Kasumi-1 (cell line): ENCODE measurements at regions not wholly inside any gene's neighbourhood (a gene's known extent, or its start where the extent isn't known, plus 50 kb on each side); places are given as distances from the start of the nearest gene placed in this dataset.
"Not testable (repeated sequence)": the region's sequence is repeated elsewhere in the genome, so short reads cannot be mapped to it uniquely, and the experiment has no call there.

Source experiments
- DNase-seq, 2 experiments: peaks; one replicate each; lab custom pipeline; 2025; lab: John Stamatoyannopoulos, UW

DNA sequence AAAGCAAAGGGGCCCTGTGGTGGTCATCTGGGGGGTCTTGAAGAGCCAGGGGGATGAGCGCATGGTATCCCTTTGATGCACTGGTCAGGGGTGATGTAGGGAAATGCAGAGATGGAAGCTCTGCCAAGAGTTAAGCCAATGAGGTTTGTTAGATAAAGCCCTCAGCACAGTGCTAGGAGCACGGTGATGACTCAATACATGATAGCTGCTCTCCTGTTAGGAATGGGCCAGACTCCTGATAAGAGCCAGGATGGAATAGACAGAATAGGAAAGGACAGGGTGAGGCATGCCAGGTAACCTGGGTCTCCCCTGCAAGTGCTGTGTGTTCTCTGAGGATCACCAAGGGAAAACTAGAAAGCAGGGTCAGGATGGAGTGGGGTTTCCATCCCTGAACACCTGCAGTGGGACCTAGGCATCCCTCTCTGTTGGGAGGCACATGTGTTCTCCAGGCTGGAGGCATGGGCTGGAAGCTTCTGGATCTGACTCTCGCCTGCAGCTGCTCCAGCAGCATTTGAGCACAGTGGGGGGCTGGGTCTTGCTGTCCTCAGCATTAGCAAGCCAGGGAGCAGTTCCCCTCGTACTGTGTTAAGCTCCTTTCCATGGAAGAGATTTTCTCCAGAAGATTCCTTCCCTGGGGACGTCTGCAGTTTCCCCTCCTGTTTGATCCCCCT lies 71.8 kb upstream of the TIAM2 start:
- DNase-seq, result no peak

DNA sequence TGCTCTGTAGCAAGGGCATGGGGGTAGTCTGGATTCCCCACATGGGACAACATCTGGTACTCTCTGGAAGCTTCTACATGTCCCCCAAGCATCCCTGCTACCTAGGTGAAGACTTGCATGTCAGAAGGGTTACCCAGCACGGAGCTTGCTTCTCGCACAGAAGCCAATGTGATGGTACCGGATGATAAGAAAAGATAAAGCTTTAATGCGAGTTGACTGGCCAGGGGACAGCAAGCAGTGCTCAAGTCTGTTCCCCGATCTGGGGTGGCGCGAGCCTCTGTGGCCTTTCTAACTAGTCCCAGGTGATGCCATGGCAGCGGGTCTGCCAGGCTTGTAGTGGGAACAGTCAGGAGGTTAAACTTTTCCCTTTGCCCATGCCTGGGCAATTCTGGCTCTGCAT lies 70.0 kb upstream of the TIAM2 start:
- no peak for DNase-seq

DNA sequence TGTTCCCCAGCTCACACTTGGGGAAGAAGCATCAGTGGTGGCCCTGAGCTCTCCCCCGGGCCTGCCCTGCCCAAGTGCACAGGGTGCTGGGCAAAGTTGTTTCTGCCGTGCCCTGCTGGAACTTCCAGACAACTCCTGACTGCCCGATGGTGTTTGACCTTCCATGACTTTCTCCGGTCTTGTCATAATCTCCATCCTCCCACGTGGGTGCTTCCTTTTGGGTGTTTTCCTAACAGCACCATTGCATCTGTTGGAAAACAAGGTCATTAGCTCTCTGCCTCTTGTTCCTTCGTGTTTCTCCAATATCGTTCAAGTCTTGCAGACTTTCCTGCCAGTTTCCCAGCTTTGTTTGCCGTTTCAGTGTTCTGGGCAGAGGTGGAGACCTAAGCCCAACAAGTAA lies 68.7 kb upstream of the TIAM2 start:
- DNase-seq, result no peak

DNA sequence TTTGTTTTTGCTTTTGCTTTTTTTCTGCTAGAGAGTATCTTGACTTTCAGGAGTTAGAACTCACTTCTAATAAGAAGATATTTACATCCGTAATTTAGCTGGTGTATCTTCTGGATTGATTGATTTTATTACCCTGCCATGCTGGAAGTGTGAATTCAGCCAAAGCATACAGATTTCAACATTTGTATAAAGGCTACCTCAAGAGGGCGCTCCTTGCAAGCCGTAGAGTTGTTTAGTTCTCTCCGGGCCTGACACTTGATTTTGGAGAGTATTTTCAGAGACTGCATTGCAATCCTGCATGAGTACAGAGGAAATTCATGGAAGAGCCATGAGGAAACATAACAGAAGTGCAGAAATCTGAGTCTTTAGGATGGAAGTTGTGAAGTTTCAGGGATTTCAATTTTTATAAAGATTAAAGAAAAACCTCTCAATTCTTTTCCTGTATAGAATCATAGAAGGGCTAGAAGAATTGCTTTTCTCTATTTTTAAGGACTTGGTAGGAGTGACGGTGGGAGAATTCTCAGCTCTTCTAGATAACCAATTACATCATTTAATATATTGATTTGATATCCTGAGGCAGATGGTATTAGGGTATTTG lies 66.7 kb upstream of the TIAM2 start:
- peak; percentile 87 to 95 for DNase-seq

DNA sequence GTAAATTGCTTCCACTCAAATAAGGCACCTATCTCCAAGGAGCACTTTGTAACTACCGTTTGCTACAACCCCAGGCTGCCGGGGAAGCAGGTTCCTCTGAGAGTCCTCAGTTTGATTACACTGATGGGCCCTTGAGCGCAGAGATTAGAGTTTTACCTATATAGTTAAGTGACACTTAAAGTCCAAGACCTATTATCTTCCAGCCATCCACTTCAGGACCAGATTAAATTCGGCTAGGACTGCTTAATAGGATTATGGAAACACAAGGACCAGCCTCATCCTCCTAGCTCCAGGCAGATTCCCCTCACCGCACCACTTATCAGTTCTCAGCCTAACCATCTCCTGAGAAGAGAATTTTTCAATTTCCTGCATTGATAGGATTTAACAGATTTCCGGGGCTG lies 64.7 kb upstream of the TIAM2 start:
- no peak for DNase-seq

DNA sequence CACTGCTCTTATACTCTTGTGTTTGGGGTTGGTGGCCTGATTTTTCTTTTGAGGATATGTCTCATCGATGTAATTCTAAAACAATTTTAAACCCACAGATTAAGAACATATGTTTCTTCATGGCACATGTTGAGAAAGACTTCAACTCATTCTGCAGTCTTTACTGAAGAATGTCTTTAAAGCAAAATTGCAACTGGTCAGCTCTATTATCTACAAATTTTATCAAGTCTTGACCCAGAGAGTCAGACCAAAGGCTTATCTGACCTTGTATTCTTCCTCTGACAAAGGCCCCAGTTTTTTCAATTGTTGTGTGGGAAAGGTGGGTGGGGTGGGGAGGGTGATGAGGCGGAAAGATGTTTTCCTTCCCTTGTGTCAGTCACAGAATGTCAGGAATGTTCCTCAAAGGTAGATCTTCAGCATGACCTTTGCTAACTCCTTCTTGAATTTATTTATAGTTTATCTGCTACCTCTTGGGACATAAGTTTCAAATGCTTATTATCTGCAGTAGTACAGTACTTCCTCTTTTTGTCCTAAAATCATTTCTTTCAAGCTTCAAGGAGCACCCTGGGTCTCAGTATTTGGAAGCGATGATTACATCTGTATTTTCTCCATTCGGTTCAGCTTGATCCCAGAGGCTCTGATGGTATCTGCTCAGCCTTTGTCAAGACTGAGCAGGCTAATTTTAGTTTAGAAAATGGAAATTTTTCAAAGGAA lies 63.2 kb upstream of the TIAM2 start:
- DNase-seq, result peak; percentile 56 to 76

DNA sequence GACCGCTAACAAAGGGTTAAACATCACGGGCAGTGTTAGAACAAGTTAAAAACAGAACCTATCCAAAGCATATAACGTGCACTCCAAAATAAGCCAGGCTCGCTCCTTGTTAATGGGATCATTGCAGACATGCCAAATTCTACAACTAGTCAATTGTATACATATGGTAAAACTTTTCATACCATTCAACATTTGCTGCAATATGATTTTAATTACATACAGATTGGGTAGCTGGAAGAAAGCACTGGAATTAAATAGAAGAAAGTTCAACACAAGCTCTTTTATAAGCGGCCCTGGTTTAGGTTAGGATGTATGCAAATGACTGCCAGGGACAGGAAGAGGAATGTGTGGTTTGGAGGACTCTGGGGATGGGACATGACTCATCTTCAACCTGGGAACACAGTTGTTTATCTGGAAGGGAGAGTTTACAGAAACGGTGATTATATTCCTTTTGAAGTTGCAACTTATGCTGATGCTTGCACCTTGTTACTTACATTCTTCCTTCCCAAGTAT lies 62.5 kb upstream of the TIAM2 start:
- peak in 1 of 2 experiments; percentile 4 for DNase-seq

DNA sequence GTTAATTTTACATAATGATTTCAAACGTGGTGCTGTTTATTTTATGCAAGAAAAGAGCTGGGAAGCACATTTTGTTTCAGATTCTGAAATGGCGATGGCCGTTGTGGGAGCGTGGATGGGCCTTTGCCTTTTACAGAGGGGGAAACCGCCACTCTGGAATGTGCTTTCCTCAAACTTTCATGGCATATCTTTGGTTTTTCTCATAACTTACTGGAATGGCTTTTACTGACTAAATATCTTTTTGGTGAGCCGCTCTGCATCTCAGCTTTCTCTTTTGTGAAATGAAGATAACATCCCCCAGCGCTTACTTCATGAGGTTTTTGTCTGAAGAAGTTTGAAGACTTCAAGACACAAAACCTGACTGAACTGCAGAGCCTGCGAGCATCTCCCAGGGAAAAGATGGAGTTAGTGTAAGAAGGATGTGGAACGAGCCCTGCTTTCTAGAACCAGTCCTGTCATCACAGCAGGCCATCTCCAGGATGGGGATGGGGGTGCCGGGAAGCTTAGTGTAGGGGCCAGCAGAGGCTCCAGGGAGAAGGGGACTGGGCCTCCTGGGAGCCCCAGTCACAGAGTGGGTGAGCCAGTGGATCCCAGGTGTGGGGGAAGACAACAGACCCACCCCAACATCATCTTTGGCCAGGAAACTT lies 61.8 kb upstream of the TIAM2 start:
- no peak for DNase-seq

DNA sequence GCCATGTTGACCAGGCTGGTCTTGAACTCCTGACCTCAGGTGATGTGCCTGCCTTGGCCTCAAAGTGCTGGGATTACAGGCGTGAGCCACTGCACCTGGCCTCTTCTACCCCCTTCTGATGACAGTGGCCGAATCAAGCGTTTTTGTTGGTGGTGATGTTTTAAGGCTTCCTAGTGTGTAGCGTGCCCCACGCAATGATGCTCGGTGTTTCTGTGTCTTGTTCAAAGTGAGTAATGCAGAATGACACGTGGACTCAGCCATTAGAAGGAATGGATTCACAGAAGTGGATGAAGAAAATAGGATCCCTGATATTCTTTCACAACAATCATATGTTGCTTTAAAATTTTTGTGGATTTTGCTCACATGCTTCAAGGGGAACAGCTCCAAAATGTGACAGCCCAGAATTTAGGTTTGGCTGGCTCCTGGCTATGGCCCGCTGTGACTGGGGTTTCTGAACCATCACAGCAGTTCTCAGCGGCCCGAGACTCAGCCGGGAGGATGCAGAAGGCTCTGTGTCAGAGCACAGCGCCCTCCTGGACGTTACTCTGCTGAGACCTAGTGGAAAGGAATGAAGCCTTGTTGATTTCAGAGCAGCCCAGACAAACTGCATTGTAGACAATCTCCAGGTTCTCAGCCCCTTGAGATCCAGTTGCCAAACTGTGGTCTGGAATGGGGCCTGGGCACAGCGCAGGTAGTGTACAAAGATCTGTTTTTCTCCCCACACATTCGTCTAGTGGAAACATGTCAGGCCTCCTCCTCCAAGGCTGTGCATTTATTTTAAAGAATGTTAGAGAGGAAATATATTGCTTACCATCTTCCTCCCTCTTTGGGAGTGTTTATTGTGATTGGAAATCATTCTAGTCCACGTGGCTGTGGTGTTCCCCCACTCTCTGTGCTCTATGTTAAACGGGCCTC lies 57.6 kb upstream of the TIAM2 start:
- no peak for DNase-seq

DNA sequence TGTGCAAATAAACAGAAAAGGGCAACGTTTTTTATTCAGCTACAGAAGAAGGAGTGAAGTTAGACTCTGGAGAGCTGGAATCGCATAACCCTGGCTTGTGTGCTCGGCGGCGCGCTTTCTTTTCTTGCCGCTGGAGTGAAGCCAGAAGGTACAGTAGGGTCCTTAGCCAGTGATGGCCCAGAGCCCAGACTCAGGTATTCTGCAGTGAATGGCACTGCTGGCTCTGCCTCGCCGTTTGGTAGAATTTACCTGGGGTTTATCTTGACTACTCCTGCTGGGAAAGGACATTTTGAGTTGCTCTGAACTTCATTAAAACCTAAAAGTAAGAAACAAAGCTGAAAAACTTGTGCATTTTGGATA lies 56.9 kb upstream of the TIAM2 start:
- no peak for DNase-seq

DNA sequence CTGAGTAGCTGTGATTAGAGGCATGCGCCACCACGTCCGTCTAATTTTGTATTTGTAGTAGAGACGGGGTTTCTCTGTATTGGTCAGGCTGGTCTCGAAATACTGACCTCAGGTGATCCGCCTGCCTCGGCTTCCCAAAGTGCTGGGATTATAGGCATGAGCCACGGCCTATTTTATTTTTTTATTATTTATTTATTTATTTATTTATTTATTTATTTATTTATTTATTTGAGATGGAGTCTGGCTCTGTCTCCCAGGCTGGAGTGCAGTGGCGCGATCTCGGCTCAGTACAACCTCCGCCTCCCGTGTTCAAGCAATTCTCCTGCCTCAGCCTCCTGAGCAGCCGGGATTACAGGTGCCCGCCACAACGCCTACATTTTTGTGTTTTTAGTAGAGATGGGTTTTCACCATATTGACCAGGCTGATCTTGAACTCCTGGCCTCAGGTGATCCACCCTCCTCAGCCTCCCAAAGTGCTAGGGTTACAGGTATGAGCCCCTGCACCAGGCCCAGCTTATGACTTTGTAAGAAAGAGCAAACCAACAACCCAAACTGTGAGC lies 56.3 kb upstream of the TIAM2 start:
- DNase-seq, result not testable (repeated sequence)

DNA sequence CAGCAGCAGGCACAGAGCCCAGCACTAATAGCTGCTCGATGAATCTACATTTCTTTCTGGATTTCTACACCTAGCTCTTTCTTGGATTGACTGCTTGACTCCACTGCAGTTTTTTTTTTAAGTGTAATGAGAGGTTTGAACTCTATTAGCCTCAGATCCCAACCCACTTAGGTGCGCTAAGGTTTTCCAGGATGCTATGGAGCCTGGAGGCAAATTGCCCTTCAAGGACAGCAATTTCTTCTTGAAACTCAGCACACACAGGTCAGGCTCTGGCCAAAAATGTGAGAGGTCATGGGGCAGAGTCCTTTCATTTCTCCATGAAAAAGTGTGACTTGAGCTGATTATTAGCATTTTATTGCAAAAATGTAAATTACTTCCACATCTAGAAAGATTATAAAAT lies 52.3 kb upstream of the TIAM2 start:
- no peak for DNase-seq

DNA sequence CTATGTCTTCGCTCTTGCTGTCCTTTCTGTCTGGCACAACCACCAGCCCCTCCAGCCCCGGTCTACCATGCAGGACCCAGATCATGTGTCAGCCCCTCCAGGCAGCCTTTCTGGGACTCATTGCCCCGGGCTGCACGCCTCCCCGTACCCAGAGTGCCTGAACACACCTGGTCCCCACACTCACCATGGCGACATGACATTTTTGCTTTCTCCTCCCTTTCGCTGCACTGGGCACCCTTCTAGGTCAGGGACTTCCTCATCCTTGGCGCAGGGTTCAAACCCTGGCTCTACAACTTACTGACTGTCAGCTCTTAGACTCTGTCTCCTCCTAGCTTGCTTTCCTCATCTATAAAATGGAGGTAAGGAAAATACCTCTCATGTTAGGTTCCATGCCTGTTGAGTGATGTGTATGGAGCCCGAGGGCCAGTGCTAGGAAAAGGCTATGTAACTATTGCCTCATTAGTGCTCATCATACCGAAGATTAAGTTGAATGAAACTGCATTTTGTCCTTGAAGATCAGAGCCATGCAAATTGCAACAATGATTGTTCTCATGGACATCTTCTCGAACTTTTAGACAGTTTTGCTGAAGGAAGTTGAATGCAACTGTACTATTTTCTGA lies 49.7 kb upstream of the TIAM2 start:
- DNase-seq, result no peak
